PC-9 (cell line): ENCODE measurements at regions not wholly inside any gene's neighbourhood (a gene's known extent, or its start where the extent isn't known, plus 50 kb on each side); places are given as distances from the start of the nearest gene placed in this dataset.

ENCODE experiments used
- EZH2 ChIP-seq: fragments of 200-600 bp; sonication (generic); IDR thresholded peaks from 2 replicates; pipeline ENCODE4 v1.8.0; 2017; ENCODE audit warnings: antibody characterized with exemption, low read depth
- TF ChIP-seq, protein P1 (sequence below): fragments of 200-600 bp; sonication (generic); conservative IDR thresholded peaks from 2 replicates; pipeline ENCODE4 v1.6.1; 2017; ENCODE audit warnings: mixed run types, antibody characterized with exemption, mild to moderate bottlenecking, moderate library complexity

GRCh38 chr7:81533426-81533825 lies 236.4 kb downstream of the HGF start:
- TF ChIP-seq, protein P1, sequence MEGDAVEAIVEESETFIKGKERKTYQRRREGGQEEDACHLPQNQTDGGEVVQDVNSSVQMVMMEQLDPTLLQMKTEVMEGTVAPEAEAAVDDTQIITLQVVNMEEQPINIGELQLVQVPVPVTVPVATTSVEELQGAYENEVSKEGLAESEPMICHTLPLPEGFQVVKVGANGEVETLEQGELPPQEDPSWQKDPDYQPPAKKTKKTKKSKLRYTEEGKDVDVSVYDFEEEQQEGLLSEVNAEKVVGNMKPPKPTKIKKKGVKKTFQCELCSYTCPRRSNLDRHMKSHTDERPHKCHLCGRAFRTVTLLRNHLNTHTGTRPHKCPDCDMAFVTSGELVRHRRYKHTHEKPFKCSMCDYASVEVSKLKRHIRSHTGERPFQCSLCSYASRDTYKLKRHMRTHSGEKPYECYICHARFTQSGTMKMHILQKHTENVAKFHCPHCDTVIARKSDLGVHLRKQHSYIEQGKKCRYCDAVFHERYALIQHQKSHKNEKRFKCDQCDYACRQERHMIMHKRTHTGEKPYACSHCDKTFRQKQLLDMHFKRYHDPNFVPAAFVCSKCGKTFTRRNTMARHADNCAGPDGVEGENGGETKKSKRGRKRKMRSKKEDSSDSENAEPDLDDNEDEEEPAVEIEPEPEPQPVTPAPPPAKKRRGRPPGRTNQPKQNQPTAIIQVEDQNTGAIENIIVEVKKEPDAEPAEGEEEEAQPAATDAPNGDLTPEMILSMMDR: no peak
- no peak for TF ChIP-seq EZH2
